A673 (cell line): ENCODE measurements at regions not wholly inside any gene's neighbourhood (a gene's known extent, or its start where the extent isn't known, plus 50 kb on each side); places are given as distances from the start of the nearest gene placed in this dataset.

ENCODE experiments used
- BruUV-seq: library from RNA; stranded (reverse); fragments of 400-500 nt; replicated peaks from 2 replicates; lab custom pipeline; 2021; lab: Mats Ljungman, UMichigan
- CTCF ChIA-PET: fragments of 300-600 bp; sonication (Branson Sonifier 250); formaldehyde crosslinking; loops from one replicate; lab custom pipeline; 2022; ENCODE audit warnings: antibody characterized with exemption; lab: Charles Lee
- POLR2A ChIA-PET: fragments of 300-600 bp; sonication (Branson Sonifier 250); formaldehyde crosslinking; loops from one replicate; lab custom pipeline; 2022; ENCODE audit warnings: antibody characterized with exemption; ENCODE audit not compliant: low non-redundant PET; lab: Charles Lee
- DNase-seq: peaks from one replicate; pipeline ENCODE4 v3.0.0-alpha.2; 2015; ENCODE audit warnings: low spot score
- H3K27ac ChIP-seq: fragments of 200-600 bp; sonication (generic); 2 replicates; pipeline ENCODE4 v1.5.1; 2016; ENCODE audit warnings: mixed run types, low read depth, mild to moderate bottlenecking, mixed read lengths, antibody characterized with exemption, low read length; ENCODE audit not compliant: poor library complexity, severe bottlenecking
- H3K27me3 ChIP-seq: fragments of 200-600 bp; sonication (generic); replicated peaks from 2 replicates; pipeline ENCODE4 v1.6.1; 2017; ENCODE audit warnings: mixed run types, low read depth, mild to moderate bottlenecking, mixed read lengths, antibody characterized with exemption, low read length; ENCODE audit not compliant: insufficient read depth, poor library complexity
- H3K36me3 ChIP-seq: fragments of 200-600 bp; sonication (generic); 2 replicates; pipeline ENCODE4 v1.6.1; 2016; ENCODE audit warnings: mixed run types, mild to moderate bottlenecking, mixed read lengths, antibody characterized with exemption, low read length; ENCODE audit not compliant: insufficient read depth, poor library complexity, severe bottlenecking
- H3K4me1 ChIP-seq: fragments of 200-600 bp; sonication (generic); 2 replicates; pipeline ENCODE4 v1.6.1; 2017; ENCODE audit warnings: mixed run types, mild to moderate bottlenecking, mixed read lengths, antibody characterized with exemption, low read length; ENCODE audit not compliant: insufficient read depth, poor library complexity, severe bottlenecking
- H3K4me3 ChIP-seq: fragments of 200-600 bp; sonication (generic); 2 replicates; pipeline ENCODE4 v1.5.1; 2016; ENCODE audit warnings: low read depth, mixed run types, mild to moderate bottlenecking, mixed read lengths, low read length; ENCODE audit not compliant: poor library complexity, severe bottlenecking
- H3K9me3 ChIP-seq: fragments of 200-600 bp; sonication (generic); 2 replicates; pipeline ENCODE4 v1.6.1; 2016; ENCODE audit warnings: mixed run types, low read depth, mild to moderate bottlenecking, mixed read lengths, antibody characterized with exemption, low read length; ENCODE audit not compliant: poor library complexity, severe bottlenecking
- EZH2 ChIP-seq: fragments of 200-600 bp; sonication (generic); IDR thresholded peaks from 2 replicates; pipeline ENCODE4 v1.6.1; 2017; ENCODE audit warnings: borderline replicate concordance, low read depth, mild to moderate bottlenecking, mixed read lengths, antibody characterized with exemption, low read length; ENCODE audit not compliant: poor library complexity, severe bottlenecking
- intact Hi-C: fragments of 100-400 bp; cut with micrococcal nuclease; formaldehyde crosslinking; loops from one replicate; pipeline ENCODE4 v1.10.0; 2022; ENCODE audit not compliant: unreplicated experiment
- TF ChIP-seq, protein P1 (sequence below): fragments of 300-800, 200-600 bp; sonication (generic); conservative IDR thresholded peaks from 2 replicates; pipeline ENCODE4 v1.5.1; 2017; ENCODE audit warnings: low read depth, mild to moderate bottlenecking, antibody characterized with exemption, low read length, moderate library complexity, mixed read lengths

- CTCF ChIA-PET, result no interaction called here
- no peak overlapping the region for H3K27ac ChIP-seq
- H3K9me3 ChIP-seq, result no peaks in the 10 kb centered on the region
- H3K27me3 ChIP-seq, result no peaks in the 10 kb centered on the region
- no peak for DNase-seq
- no TSS peak for BruUV-seq
- no peaks in the 10 kb centered on the region for H3K36me3 ChIP-seq
- no peak overlapping the region for H3K4me3 ChIP-seq
- intact Hi-C loops, result no loop called here
- TF ChIP-seq, protein P1, sequence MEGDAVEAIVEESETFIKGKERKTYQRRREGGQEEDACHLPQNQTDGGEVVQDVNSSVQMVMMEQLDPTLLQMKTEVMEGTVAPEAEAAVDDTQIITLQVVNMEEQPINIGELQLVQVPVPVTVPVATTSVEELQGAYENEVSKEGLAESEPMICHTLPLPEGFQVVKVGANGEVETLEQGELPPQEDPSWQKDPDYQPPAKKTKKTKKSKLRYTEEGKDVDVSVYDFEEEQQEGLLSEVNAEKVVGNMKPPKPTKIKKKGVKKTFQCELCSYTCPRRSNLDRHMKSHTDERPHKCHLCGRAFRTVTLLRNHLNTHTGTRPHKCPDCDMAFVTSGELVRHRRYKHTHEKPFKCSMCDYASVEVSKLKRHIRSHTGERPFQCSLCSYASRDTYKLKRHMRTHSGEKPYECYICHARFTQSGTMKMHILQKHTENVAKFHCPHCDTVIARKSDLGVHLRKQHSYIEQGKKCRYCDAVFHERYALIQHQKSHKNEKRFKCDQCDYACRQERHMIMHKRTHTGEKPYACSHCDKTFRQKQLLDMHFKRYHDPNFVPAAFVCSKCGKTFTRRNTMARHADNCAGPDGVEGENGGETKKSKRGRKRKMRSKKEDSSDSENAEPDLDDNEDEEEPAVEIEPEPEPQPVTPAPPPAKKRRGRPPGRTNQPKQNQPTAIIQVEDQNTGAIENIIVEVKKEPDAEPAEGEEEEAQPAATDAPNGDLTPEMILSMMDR, result no peak
- TF ChIP-seq EZH2, result no peak
- H3K4me1 ChIP-seq, result no peaks in the 10 kb centered on the region
- POLR2A ChIA-PET, result no interaction called here
These were observed 276.3 kb downstream of the GPR37 start for GRCh38 chr7:124489082-124489819.

DNA sequence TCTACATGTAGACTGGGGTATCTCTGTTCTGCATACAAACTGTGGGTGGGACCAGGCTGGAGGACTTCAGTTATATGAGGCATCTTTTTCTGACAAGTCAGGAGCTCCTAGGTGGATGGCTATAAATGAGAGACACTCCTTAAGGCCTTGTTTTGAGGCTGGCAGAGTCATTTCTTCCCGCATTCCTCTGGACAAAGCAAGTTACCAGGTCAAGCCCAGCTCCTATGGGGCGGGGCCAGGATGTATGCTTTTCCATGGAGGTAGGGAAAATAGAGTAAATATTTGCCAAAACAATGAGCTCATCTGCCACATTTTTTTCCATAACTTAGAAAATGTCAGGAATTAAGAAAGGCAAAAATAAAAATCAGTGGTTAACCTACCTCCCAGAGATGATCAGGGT is 283.4 kb downstream of the GPR37 start:
- Histone ChIP-seq H3K9me3 (no peaks in the 10 kb centered on the region), H3K36me3 (no peaks in the 10 kb centered on the region), H3K4me1 (no peaks in the 10 kb centered on the region), H3K27ac (no peak overlapping the region), H3K4me3 (no peak overlapping the region), H3K27me3 (no peaks in the 10 kb centered on the region)
- DNase-seq, result no peak
- ChIA-PET POLR2A (no interaction called here), CTCF (no interaction called here)
- no peak for TF ChIP-seq EZH2
- TF ChIP-seq, protein P1, result no peak
- BruUV-seq, result no TSS peak
- intact Hi-C loops, result no loop called here

- ChIA-PET POLR2A (no interaction called here), CTCF (no interaction called here)
- H3K27ac ChIP-seq, result no peak overlapping the region
- no peaks in the 10 kb centered on the region for H3K36me3 ChIP-seq
- no peaks in the 10 kb centered on the region for H3K27me3 ChIP-seq
- H3K9me3 ChIP-seq, result no peaks in the 10 kb centered on the region
- intact Hi-C loops, result no loop called here
- no TSS peak for BruUV-seq
- no peak overlapping the region for H3K4me3 ChIP-seq
- TF ChIP-seq, protein P1, result no peak
- TF ChIP-seq EZH2, result no peak
- no peaks in the 10 kb centered on the region for H3K4me1 ChIP-seq
- no peak for DNase-seq
These were observed 284.7 kb downstream of the GPR37 start for GRCh38 chr7:124480821-124481290.
